Trophoblast cell (in vitro differentiated cells and primary cell): ENCODE measurements at regions not wholly inside any gene's neighbourhood (a gene's known extent, or its start where the extent isn't known, plus 50 kb on each side); places are given as distances from the start of the nearest gene placed in this dataset.

Experiments
- DNase-seq, 2 donors: peaks; one replicate each; pipeline ENCODE4 v3.0.0-alpha.2; 2016
- H2AFZ ChIP-seq: 2 replicates; pipeline ENCODE4 v1.6.1; 2013; ENCODE audit warnings: low read length, moderate library complexity, mild to moderate bottlenecking; ENCODE audit not compliant: insufficient read depth, poor library complexity
- H2AK5ac ChIP-seq: 2 replicates; pipeline ENCODE4 v1.6.1; 2013; ENCODE audit warnings: mild to moderate bottlenecking, low read length
- H2BK120ac ChIP-seq: 2 replicates; pipeline ENCODE4 v1.6.1; 2013; ENCODE audit warnings: low read length, mild to moderate bottlenecking, moderate library complexity; ENCODE audit not compliant: insufficient read depth, poor library complexity
- H2BK12ac ChIP-seq: 2 replicates; pipeline ENCODE4 v1.6.1; 2013; ENCODE audit warnings: mild to moderate bottlenecking, low read length, moderate library complexity
- H2BK5ac ChIP-seq: 2 replicates; pipeline ENCODE4 v1.6.1; 2013; ENCODE audit warnings: low read length, low read depth, moderate library complexity, mild to moderate bottlenecking; ENCODE audit not compliant: poor library complexity
- H3K14ac ChIP-seq: 2 replicates; pipeline ENCODE4 v1.6.1; 2013; ENCODE audit warnings: mild to moderate bottlenecking, low read length
- H3K18ac ChIP-seq: 2 replicates; pipeline ENCODE4 v1.6.1; 2013; ENCODE audit warnings: mild to moderate bottlenecking, low read length
- H3K23ac ChIP-seq: 2 replicates; pipeline ENCODE4 v1.6.1; 2013; ENCODE audit warnings: low read length
- H3K27ac ChIP-seq: 2 replicates; pipeline ENCODE4 v1.5.1; 2013; ENCODE audit warnings: low read depth, mild to moderate bottlenecking, inconsistent platforms, low read length, moderate library complexity
- H3K27me3 ChIP-seq: 2 replicates; pipeline ENCODE4 v1.6.1; 2013; ENCODE audit warnings: inconsistent platforms, mild to moderate bottlenecking, low read length, moderate library complexity; ENCODE audit not compliant: insufficient read depth
- H3K36me3 ChIP-seq, 2 experiments: 1 replicate in 1 of 2; 2 replicates in 1 of 2; pipeline ENCODE4 v1.6.1; 2013; ENCODE audit warnings: low read length in 2 of 2, mild to moderate bottlenecking in 2 of 2, moderate library complexity in 1 of 2; ENCODE audit not compliant: insufficient read depth in 2 of 2, control insufficient read depth in 1 of 2
- H3K4ac ChIP-seq: 2 replicates; pipeline ENCODE4 v1.6.1; 2013; ENCODE audit warnings: low read depth, mild to moderate bottlenecking, low read length, moderate library complexity
- H3K4me1 ChIP-seq, 2 experiments: 1 replicate in 1 of 2; 2 replicates in 1 of 2; pipeline ENCODE4 v1.6.1; 2013; ENCODE audit warnings: low read length in 2 of 2, mild to moderate bottlenecking in 2 of 2, moderate library complexity in 1 of 2; ENCODE audit not compliant: insufficient read depth in 2 of 2, control insufficient read depth in 1 of 2
- H3K4me2 ChIP-seq: 2 replicates; pipeline ENCODE4 v1.6.1; 2013; ENCODE audit warnings: inconsistent platforms, mild to moderate bottlenecking, low read length, moderate library complexity
- H3K4me3 ChIP-seq: 2 replicates; pipeline ENCODE4 v1.5.1; 2013; ENCODE audit warnings: mild to moderate bottlenecking, low read depth, low read length, inconsistent platforms
- H3K79me1 ChIP-seq: one replicate; pipeline ENCODE4 v1.6.1; 2013; ENCODE audit warnings: low read length
- H3K79me2 ChIP-seq: 2 replicates; pipeline ENCODE4 v1.6.1; 2013; ENCODE audit warnings: low read length, mild to moderate bottlenecking; ENCODE audit not compliant: control insufficient read depth, insufficient read depth, poor library complexity
- H3K9ac ChIP-seq: 2 replicates; pipeline ENCODE4 v1.6.1; 2013; ENCODE audit warnings: mild to moderate bottlenecking, low read length
- H3K9me3 ChIP-seq: 2 replicates; pipeline ENCODE4 v1.6.1; 2013; ENCODE audit warnings: low read depth, mild to moderate bottlenecking, control low read depth, inconsistent platforms, low read length; ENCODE audit not compliant: insufficient read depth
- H4K12ac ChIP-seq: 2 replicates; pipeline ENCODE4 v1.6.1; 2013; ENCODE audit warnings: low read depth, mild to moderate bottlenecking, low read length, moderate library complexity
- H4K8ac ChIP-seq: 2 replicates; pipeline ENCODE4 v1.6.1; 2013; ENCODE audit warnings: low read depth, mild to moderate bottlenecking, low read length, moderate library complexity
- H4K91ac ChIP-seq: one replicate; pipeline ENCODE4 v1.6.1; 2013; ENCODE audit warnings: low read depth, mild to moderate bottlenecking, low read length, moderate library complexity
- WGBS: extraction: QIAGEN DNeasy Blood & Tissue Kit; methylation state at CpG from one replicate; pipeline ENCODE4 v1.1.7; 2013; ENCODE audit warnings: missing lambda C conversion rate; ENCODE audit not compliant: insufficient read length, insufficient coverage; ENCODE audit errors: extremely low coverage; 5-methylcytosine and 5-hydroxymethylcytosine counted together

- H3K4me1 ChIP-seq, result no peaks in the 10 kb centered on the region
- no peak overlapping the region for H3K9ac ChIP-seq
- H3K14ac ChIP-seq, result no peak overlapping the region
- H4K8ac ChIP-seq, result no peak overlapping the region
- H2BK120ac ChIP-seq, result no peak overlapping the region
- H2BK12ac ChIP-seq, result no peak overlapping the region
- H3K79me1 ChIP-seq, result no peaks in the 10 kb centered on the region
- H3K23ac ChIP-seq, result no peak overlapping the region
- no peak overlapping the region for H3K18ac ChIP-seq
- no peak for DNase-seq
- no peak overlapping the region for H2BK5ac ChIP-seq
- no peaks in the 10 kb centered on the region for H3K27me3 ChIP-seq
- no peak overlapping the region for H3K4ac ChIP-seq
- no peak overlapping the region for H4K12ac ChIP-seq
- no peak overlapping the region for H3K4me3 ChIP-seq
- H4K91ac ChIP-seq, result no peak overlapping the region
- H2AK5ac ChIP-seq, result no peak overlapping the region
- no CpG with 5 or more reads among the region's 4 CpGs for WGBS
- H3K36me3 ChIP-seq, result no peaks in the 10 kb centered on the region
- no peak overlapping the region for H3K27ac ChIP-seq
- H2AFZ ChIP-seq, result no peak overlapping the region
- H3K79me2 ChIP-seq, result no peaks in the 10 kb centered on the region
- no peaks in the 10 kb centered on the region for H3K9me3 ChIP-seq
- H3K4me2 ChIP-seq, result no peak overlapping the region
Measured at GRCh38 chr2:2492800-2493199, 161.7 kb upstream of the MYT1L start.

GRCh38 chr2:2491964-2492363 lies 160.9 kb upstream of the MYT1L start:
- Histone ChIP-seq H4K12ac (no peak overlapping the region), H2AFZ (no peak overlapping the region), H3K9ac (no peak overlapping the region), H3K4me3 (no peak overlapping the region), H3K9me3 (no peaks in the 10 kb centered on the region), H3K79me2 (no peaks in the 10 kb centered on the region), H3K79me1 (no peaks in the 10 kb centered on the region), H3K27me3 (no peaks in the 10 kb centered on the region), H3K14ac (no peak overlapping the region), H3K23ac (no peak overlapping the region), H3K27ac (no peak overlapping the region), H2BK5ac (no peak overlapping the region), H3K18ac (no peak overlapping the region), H3K4me2 (no peak overlapping the region), H3K4ac (no peak overlapping the region), H4K8ac (no peak overlapping the region), H2BK12ac (no peak overlapping the region), H4K91ac (no peak overlapping the region), H2AK5ac (no peak overlapping the region), H2BK120ac (no peak overlapping the region), H3K4me1 (no peaks in the 10 kb centered on the region), H3K36me3 (no peaks in the 10 kb centered on the region)
- no peak for DNase-seq
- WGBS, result no CpG with 5 or more reads among the region's 2 CpGs

- no CpG with 5 or more reads among the region's 8 CpGs for WGBS
- Histone ChIP-seq H3K36me3 (no peaks in the 10 kb centered on the region), H2AFZ (no peak overlapping the region), H2BK120ac (no peak overlapping the region), H3K9ac (no peak overlapping the region), H3K4me3 (no peak overlapping the region), H2BK12ac (no peak overlapping the region), H4K12ac (no peak overlapping the region), H4K8ac (no peak overlapping the region), H3K4me1 (no peaks in the 10 kb centered on the region), H2BK5ac (no peak overlapping the region), H3K14ac (no peak overlapping the region), H4K91ac (no peak overlapping the region), H2AK5ac (no peak overlapping the region), H3K79me1 (no peaks in the 10 kb centered on the region), H3K79me2 (no peaks in the 10 kb centered on the region), H3K4ac (no peak overlapping the region), H3K23ac (no peak overlapping the region), H3K27ac (no peak overlapping the region), H3K4me2 (no peak overlapping the region), H3K27me3 (no peaks in the 10 kb centered on the region), H3K18ac (no peak overlapping the region), H3K9me3 (no peaks in the 10 kb centered on the region)
- no peak for DNase-seq
Measured at GRCh38 chr2:2484301-2484700, 153.2 kb upstream of the MYT1L start.

- Histone ChIP-seq H2AK5ac (no peak overlapping the region), H2BK12ac (no peak overlapping the region), H2AFZ (no peak overlapping the region), H4K12ac (no peak overlapping the region), H3K4me1 (no peaks in the 10 kb centered on the region), H3K23ac (no peak overlapping the region), H3K79me1 (no peaks in the 10 kb centered on the region), H3K4me2 (no peak overlapping the region), H2BK120ac (no peak overlapping the region), H3K9me3 (no peaks in the 10 kb centered on the region), H3K4ac (no peak overlapping the region), H3K18ac (no peak overlapping the region), H4K8ac (no peak overlapping the region), H4K91ac (no peak overlapping the region), H3K27me3 (no peaks in the 10 kb centered on the region), H3K4me3 (no peak overlapping the region), H3K14ac (no peak overlapping the region), H2BK5ac (no peak overlapping the region), H3K79me2 (no peaks in the 10 kb centered on the region), H3K27ac (no peak overlapping the region), H3K36me3 (no peaks in the 10 kb centered on the region), H3K9ac (no peak overlapping the region)
- no peak for DNase-seq
- no CpG with 5 or more reads among the region's 4 CpGs for WGBS
Measured at GRCh38 chr2:2482851-2483250, 151.8 kb upstream of the MYT1L start.
